Neural cell (in vitro differentiated cells): ENCODE measurements at regions not wholly inside any gene's neighbourhood (a gene's known extent, or its start where the extent isn't known, plus 50 kb on each side); places are given as distances from the start of the nearest gene placed in this dataset.

Experiments used
- H2AFZ ChIP-seq: fragments of 200-600, 300-800 bp; sonication (generic), shearing (Covaris generic); 2 replicates; pipeline ENCODE4 v1.6.0; 2014; ENCODE audit warnings: low read depth, mild to moderate bottlenecking, antibody characterized with exemption, low read length, moderate library complexity
- H3F3A ChIP-seq: fragments of 200-600 bp; shearing (Covaris generic); 2 replicates; pipeline ENCODE4 v1.6.1; 2016; ENCODE audit warnings: mild to moderate bottlenecking, moderate library complexity, mixed read lengths, antibody characterized with exemption, low read length; ENCODE audit not compliant: insufficient read depth, poor library complexity, severe bottlenecking
- H3K27ac ChIP-seq: fragments of 200-600, 300-800 bp; sonication (generic), shearing (Covaris generic); 2 replicates; pipeline ENCODE4 v1.5.1; 2014; ENCODE audit warnings: mild to moderate bottlenecking, low read length, moderate library complexity
- H3K27me3 ChIP-seq: fragments of 300-800, 200-600 bp; sonication (generic), shearing (Covaris generic); 2 replicates; pipeline ENCODE4 v1.6.0; 2014; ENCODE audit warnings: mild to moderate bottlenecking, low read depth, low read length, moderate library complexity; ENCODE audit not compliant: insufficient read depth
- H3K36me3 ChIP-seq: fragments of 300-800, 200-600 bp; sonication (generic), shearing (Covaris generic); 2 replicates; pipeline ENCODE4 v1.5.1; 2014; ENCODE audit warnings: mild to moderate bottlenecking, antibody characterized with exemption, low read length, moderate library complexity; ENCODE audit not compliant: insufficient read depth
- H3K4me2 ChIP-seq: fragments of 300-800, 200-600 bp; sonication (generic), shearing (Covaris generic); 2 replicates; pipeline ENCODE4 v1.6.0; 2014; ENCODE audit warnings: mild to moderate bottlenecking, low read length
- H3K4me3 ChIP-seq: fragments of 300-800, 200-600 bp; sonication (generic), shearing (Covaris generic); 2 replicates; pipeline ENCODE4 v1.5.1; 2014; ENCODE audit warnings: mild to moderate bottlenecking, low read length, moderate library complexity
- H3K79me2 ChIP-seq: fragments of 200-600 bp; shearing (Covaris generic); replicated peaks from 2 replicates; pipeline ENCODE4 v1.6.0; 2014; ENCODE audit warnings: mild to moderate bottlenecking, low read length, moderate library complexity; ENCODE audit not compliant: insufficient read depth
- H3K9ac ChIP-seq: fragments of 300-800, 200-600 bp; sonication (generic), shearing (Covaris generic); 2 replicates; pipeline ENCODE4 v1.6.1; 2016; ENCODE audit warnings: mild to moderate bottlenecking, low read length, mixed read lengths
- H3K9me2 ChIP-seq: fragments of 200-600 bp; shearing (Covaris generic); 2 replicates; pipeline ENCODE4 v1.6.1; 2016; ENCODE audit warnings: mild to moderate bottlenecking, low read length, mixed read lengths; ENCODE audit not compliant: insufficient read depth
- H3K9me3 ChIP-seq: fragments of 200-600, 300-800 bp; sonication (generic), shearing (Covaris generic); 2 replicates; pipeline ENCODE4 v1.6.1; 2016; ENCODE audit warnings: mild to moderate bottlenecking, mixed run types, low read length, moderate library complexity, mixed read lengths
- H4K20me1 ChIP-seq: fragments of 200-600 bp; shearing (Covaris generic); 2 replicates; pipeline ENCODE4 v1.6.1; 2016; ENCODE audit warnings: mild to moderate bottlenecking, mixed run types; ENCODE audit not compliant: insufficient read depth
- EP300 ChIP-seq: fragments of 450-650 bp; conservative IDR thresholded peaks from 2 replicates; pipeline ENCODE4 v1.6.1; 2014; ENCODE audit warnings: antibody characterized with exemption, mild to moderate bottlenecking, moderate library complexity; ENCODE audit not compliant: poor library complexity, severe bottlenecking
- EZH2 ChIP-seq: fragments of 200-600, 300-800 bp; shearing (Covaris generic), sonication (generic); IDR thresholded peaks from 2 replicates; pipeline ENCODE4 v1.6.1; 2014; ENCODE audit warnings: antibody characterized with exemption, low read length, borderline replicate concordance, mild to moderate bottlenecking; ENCODE audit not compliant: insufficient read depth, poor library complexity, severe bottlenecking
- MXI1 ChIP-seq: fragments of 450-650 bp; conservative IDR thresholded peaks from 2 replicates; pipeline ENCODE4 v1.6.1; 2014; ENCODE audit warnings: antibody characterized with exemption, mild to moderate bottlenecking; ENCODE audit not compliant: poor library complexity, severe bottlenecking
- POLR2AphosphoS5 ChIP-seq: IDR thresholded peaks from 2 replicates; pipeline ENCODE4 v1.6.1; 2012
- RAD21 ChIP-seq: fragments of 450-650 bp; conservative IDR thresholded peaks from 2 replicates; pipeline ENCODE4 v1.6.1; 2014; ENCODE audit warnings: antibody characterized with exemption, mild to moderate bottlenecking, moderate library complexity
- SMC3 ChIP-seq: fragments of 450-650 bp; conservative IDR thresholded peaks from 2 replicates; pipeline ENCODE4 v1.6.1; 2014; ENCODE audit warnings: antibody characterized with exemption, mild to moderate bottlenecking, moderate library complexity; ENCODE audit not compliant: poor library complexity
- TAF1 ChIP-seq: IDR thresholded peaks from 2 replicates; pipeline ENCODE4 v1.6.1; 2012; ENCODE audit warnings: low read depth
- small RNA-seq, 3 experiments: library from RNA; depleted of rRNA; stranded (forward); fragments of <200 nt; gene quantifications; one replicate each; pipeline ENCODE3, GENCODE V24; 2012
- TF ChIP-seq, protein P1 (sequence below): IDR thresholded peaks from 2 replicates; pipeline ENCODE4 v1.6.1; 2012; ENCODE audit warnings: borderline replicate concordance
- TF ChIP-seq, protein P2 (sequence below): fragments of 450-650 bp; IDR thresholded peaks from 2 replicates; pipeline ENCODE4 v1.5.1; 2014; ENCODE audit warnings: antibody characterized with exemption, mild to moderate bottlenecking, moderate library complexity; ENCODE audit not compliant: poor library complexity, severe bottlenecking

DNA sequence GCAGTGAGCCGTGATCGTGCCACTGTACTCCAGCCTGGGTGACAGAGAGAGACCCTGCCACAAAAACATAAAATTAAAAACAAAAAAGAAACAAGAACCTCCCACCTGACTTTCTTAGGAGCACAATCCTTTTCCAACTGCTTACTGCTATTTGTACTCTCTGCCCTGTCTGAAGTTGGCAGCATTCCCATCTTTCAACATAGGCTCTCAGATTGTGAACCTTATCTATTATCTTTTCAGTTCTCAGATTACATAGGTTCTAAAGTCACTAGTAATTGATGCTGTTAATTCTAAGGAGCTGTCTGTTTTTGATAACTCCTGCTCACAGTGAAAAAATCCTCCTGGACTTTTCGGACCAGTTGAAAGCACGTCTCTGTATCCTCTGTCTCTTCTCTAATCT, 812.2 kb upstream of the CT83 start:
- H4K20me1 ChIP-seq, result no peaks in the 10 kb centered on the region
- no peak overlapping the region for H3K27ac ChIP-seq
- no peak overlapping the region for H3K4me2 ChIP-seq
- H2AFZ ChIP-seq, result no peak overlapping the region
- H3K4me3 ChIP-seq, result no peak overlapping the region
- no peaks in the 10 kb centered on the region for H3K9me2 ChIP-seq
- H3K36me3 ChIP-seq, result no peaks in the 10 kb centered on the region
- TF ChIP-seq MXI1 (no peak), EZH2 (no peak), TAF1 (no peak), POLR2AphosphoS5 (no peak), EP300 (no peak), SMC3 (no peak), RAD21 (no peak)
- TF ChIP-seq, protein P1, sequence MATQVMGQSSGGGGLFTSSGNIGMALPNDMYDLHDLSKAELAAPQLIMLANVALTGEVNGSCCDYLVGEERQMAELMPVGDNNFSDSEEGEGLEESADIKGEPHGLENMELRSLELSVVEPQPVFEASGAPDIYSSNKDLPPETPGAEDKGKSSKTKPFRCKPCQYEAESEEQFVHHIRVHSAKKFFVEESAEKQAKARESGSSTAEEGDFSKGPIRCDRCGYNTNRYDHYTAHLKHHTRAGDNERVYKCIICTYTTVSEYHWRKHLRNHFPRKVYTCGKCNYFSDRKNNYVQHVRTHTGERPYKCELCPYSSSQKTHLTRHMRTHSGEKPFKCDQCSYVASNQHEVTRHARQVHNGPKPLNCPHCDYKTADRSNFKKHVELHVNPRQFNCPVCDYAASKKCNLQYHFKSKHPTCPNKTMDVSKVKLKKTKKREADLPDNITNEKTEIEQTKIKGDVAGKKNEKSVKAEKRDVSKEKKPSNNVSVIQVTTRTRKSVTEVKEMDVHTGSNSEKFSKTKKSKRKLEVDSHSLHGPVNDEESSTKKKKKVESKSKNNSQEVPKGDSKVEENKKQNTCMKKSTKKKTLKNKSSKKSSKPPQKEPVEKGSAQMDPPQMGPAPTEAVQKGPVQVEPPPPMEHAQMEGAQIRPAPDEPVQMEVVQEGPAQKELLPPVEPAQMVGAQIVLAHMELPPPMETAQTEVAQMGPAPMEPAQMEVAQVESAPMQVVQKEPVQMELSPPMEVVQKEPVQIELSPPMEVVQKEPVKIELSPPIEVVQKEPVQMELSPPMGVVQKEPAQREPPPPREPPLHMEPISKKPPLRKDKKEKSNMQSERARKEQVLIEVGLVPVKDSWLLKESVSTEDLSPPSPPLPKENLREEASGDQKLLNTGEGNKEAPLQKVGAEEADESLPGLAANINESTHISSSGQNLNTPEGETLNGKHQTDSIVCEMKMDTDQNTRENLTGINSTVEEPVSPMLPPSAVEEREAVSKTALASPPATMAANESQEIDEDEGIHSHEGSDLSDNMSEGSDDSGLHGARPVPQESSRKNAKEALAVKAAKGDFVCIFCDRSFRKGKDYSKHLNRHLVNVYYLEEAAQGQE, result no peak
- TF ChIP-seq, protein P2, sequence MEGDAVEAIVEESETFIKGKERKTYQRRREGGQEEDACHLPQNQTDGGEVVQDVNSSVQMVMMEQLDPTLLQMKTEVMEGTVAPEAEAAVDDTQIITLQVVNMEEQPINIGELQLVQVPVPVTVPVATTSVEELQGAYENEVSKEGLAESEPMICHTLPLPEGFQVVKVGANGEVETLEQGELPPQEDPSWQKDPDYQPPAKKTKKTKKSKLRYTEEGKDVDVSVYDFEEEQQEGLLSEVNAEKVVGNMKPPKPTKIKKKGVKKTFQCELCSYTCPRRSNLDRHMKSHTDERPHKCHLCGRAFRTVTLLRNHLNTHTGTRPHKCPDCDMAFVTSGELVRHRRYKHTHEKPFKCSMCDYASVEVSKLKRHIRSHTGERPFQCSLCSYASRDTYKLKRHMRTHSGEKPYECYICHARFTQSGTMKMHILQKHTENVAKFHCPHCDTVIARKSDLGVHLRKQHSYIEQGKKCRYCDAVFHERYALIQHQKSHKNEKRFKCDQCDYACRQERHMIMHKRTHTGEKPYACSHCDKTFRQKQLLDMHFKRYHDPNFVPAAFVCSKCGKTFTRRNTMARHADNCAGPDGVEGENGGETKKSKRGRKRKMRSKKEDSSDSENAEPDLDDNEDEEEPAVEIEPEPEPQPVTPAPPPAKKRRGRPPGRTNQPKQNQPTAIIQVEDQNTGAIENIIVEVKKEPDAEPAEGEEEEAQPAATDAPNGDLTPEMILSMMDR, result no peak
- H3K9ac ChIP-seq, result no peak overlapping the region
- no peaks in the 10 kb centered on the region for H3K27me3 ChIP-seq
- no peaks in the 10 kb centered on the region for H3K9me3 ChIP-seq
- no peaks in the 10 kb centered on the region for H3F3A ChIP-seq
- H3K79me2 ChIP-seq, result no peaks in the 10 kb centered on the region

Small RNA genes lying in the stretch of these regions (small RNA-seq; reads per million reads assigned to genes)
- gene AC005002.2, result 0 reads per million in 3 experiments
